Lung (tissue), 11 donors: ENCODE measurements at regions not wholly inside any gene's neighbourhood (a gene's known extent, or its start where the extent isn't known, plus 50 kb on each side); places are given as distances from the start of the nearest gene placed in this dataset.

Source experiments
- ATAC-seq: fragments of 200-7000 bp; cut with Tn5 transposase; one replicate; pipeline ENCODE4 v1.9.1; 2020; ENCODE audit warnings: moderate number of reproducible peaks; ENCODE audit not compliant: insufficient read depth, low FRiP score
- DNase-seq, 3 donors: peaks; one replicate each; pipeline ENCODE4 v3.0.0-alpha.2; 2013 to 2017
- H3K27ac ChIP-seq, 2 donors: one replicate each; pipeline ENCODE4 v1.5.1; 2013; ENCODE audit warnings: mild to moderate bottlenecking in 2 of 2, moderate library complexity in 2 of 2, control low read depth in 1 of 2, inconsistent platforms in 1 of 2, low read depth in 1 of 2, low read length in 1 of 2
- H3K27me3 ChIP-seq, 3 donors: one replicate each; pipeline ENCODE4 v1.5.1; 2013; ENCODE audit warnings: low read length in 2 of 3; ENCODE audit not compliant: control insufficient read depth in 3 of 3, insufficient read depth in 3 of 3
- H3K36me3 ChIP-seq, 4 donors: one replicate each; pipeline ENCODE4 v1.5.1; 2013; ENCODE audit warnings: low read length in 4 of 4, mild to moderate bottlenecking in 1 of 4, moderate library complexity in 1 of 4; ENCODE audit not compliant: control insufficient read depth in 4 of 4, insufficient read depth in 4 of 4
- H3K4me1 ChIP-seq, 5 donors: one replicate each; pipeline ENCODE4 v1.5.1; 2013; ENCODE audit warnings: low read length in 5 of 5, mild to moderate bottlenecking in 2 of 5, moderate library complexity in 1 of 5; ENCODE audit not compliant: control insufficient read depth in 5 of 5, insufficient read depth in 5 of 5
- H3K4me3 ChIP-seq: one replicate; pipeline ENCODE4 v1.5.1; 2013; ENCODE audit warnings: mild to moderate bottlenecking, control low read depth, moderate library complexity
- H3K9ac ChIP-seq, 2 donors: one replicate each; pipeline ENCODE4 v1.5.1; 2013; ENCODE audit warnings: low read length in 2 of 2, control low read depth in 1 of 2; ENCODE audit not compliant: insufficient read depth in 1 of 2
- H3K9me3 ChIP-seq, 4 donors: one replicate each; pipeline ENCODE4 v1.5.1; 2013; ENCODE audit warnings: low read length in 3 of 4, mild to moderate bottlenecking in 1 of 4, moderate library complexity in 1 of 4; ENCODE audit not compliant: control insufficient read depth in 4 of 4, insufficient read depth in 3 of 4
- WGBS, 2 donors: extraction: QIAGEN DNeasy Blood & Tissue Kit; methylation state at CpG; one replicate each; pipeline ENCODE4 v1.1.7; 2013; 5-methylcytosine and 5-hydroxymethylcytosine counted together
- TF ChIP-seq, protein P1 (sequence below): IDR thresholded peaks from 2 replicates; pipeline ENCODE4 v1.5.1; 2012; ENCODE audit warnings: mild to moderate bottlenecking; ENCODE audit errors: control extremely low read depth, extremely low read depth
- donor health status: control.
- donor health status: control.
- donor health status: Bipolar disorder and iron deficiency.
- donor health status: healthy.
- donor health status: DM: yes; HTN: yes; CAD: no.

DNA sequence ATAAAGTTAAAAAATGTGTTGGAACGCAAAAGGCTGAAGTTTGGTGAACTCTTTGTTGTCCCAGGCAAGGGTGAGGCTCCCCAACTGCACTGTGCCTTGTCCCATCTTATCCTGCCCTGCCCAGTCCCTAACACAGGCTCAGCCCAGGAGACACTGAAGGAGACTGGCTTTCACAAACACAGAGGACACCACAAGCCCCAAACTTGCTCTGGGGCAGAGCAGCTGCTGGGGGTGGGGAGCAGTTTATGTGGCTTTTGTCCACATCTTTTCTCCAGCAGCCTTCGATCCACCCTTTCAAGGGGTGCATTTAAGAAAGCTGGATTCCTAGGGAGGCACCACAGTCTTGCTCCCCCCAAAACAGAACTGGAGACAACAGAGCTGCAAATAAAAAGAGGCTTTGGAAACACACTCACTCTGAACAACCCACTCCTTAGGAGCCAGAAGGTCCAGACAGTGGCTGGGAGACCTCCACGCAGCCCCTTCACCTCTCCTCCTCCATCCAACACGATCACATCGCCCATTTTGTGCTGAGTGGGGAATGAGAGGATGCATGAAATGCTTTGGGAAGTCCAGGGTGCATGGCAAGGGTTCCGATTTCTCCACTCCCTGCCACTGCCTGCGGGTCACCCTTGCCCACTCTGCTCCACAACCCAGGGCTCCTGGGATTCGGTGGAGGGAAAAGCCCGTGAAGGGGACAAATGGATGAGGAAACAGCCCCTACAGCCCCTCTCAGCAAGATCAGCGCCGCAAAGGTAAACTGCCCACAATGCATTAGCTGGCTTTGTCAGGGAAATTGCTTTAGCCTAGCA, 260.5 kb upstream of the TLE3 start:
- DNase-seq, result peak in 1 of 3 donors; percentile 5

DNA sequence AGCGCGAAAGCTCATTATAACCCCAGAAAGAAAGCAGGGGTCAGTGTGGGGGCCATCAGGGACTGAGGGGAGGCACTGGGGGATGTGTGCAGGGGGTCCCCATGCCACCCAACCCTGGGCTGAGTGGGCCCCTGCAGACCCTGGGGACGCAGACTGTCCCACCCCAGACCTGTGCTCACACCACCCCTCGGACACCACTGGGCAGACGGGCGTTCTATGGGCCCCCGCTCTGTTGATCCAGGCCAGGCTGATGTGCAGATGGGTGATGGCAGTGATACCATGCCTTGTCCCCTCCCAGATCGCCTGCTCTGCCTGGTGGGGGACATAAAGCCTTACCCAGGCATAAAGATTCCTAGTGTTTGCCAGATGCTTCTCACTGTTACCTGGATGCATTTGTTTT, 259.7 kb upstream of the TLE3 start:
- Histone ChIP-seq H3K4me1 (peaks cover 0 to 6% (median 0%) of the 10 kb centered on the region in 5 donors), H3K4me3 (no peak overlapping the region), H3K9ac (no peak overlapping the region), H3K27me3 (no peaks in the 10 kb centered on the region), H3K27ac (no peak overlapping the region), H3K9me3 (no peaks in the 10 kb centered on the region), H3K36me3 (no peaks in the 10 kb centered on the region)
- TF ChIP-seq, protein P1, sequence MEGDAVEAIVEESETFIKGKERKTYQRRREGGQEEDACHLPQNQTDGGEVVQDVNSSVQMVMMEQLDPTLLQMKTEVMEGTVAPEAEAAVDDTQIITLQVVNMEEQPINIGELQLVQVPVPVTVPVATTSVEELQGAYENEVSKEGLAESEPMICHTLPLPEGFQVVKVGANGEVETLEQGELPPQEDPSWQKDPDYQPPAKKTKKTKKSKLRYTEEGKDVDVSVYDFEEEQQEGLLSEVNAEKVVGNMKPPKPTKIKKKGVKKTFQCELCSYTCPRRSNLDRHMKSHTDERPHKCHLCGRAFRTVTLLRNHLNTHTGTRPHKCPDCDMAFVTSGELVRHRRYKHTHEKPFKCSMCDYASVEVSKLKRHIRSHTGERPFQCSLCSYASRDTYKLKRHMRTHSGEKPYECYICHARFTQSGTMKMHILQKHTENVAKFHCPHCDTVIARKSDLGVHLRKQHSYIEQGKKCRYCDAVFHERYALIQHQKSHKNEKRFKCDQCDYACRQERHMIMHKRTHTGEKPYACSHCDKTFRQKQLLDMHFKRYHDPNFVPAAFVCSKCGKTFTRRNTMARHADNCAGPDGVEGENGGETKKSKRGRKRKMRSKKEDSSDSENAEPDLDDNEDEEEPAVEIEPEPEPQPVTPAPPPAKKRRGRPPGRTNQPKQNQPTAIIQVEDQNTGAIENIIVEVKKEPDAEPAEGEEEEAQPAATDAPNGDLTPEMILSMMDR, result no peak
- DNase-seq (peak in 1 of 3 donors; percentile 2), ATAC-seq (no peak)
- 97 to 98% methylated on average over 8 of the region's 8 CpGs for WGBS, 2 donors

More for the DNA sequence above, 260.5 kb upstream of the TLE3 start:
- Histone ChIP-seq H3K9ac (no peak overlapping the region), H3K4me1 (peaks cover 0 to 6% (median 0%) of the 10 kb centered on the region in 5 donors), H3K27me3 (no peaks in the 10 kb centered on the region), H3K36me3 (no peaks in the 10 kb centered on the region), H3K4me3 (no peak overlapping the region), H3K9me3 (no peaks in the 10 kb centered on the region), H3K27ac (no peak overlapping the region)
- 93 to 97% methylated on average over 11 of the region's 11 CpGs for WGBS, 2 donors
- TF ChIP-seq, protein P1, result no peak
- no peak for ATAC-seq

DNA sequence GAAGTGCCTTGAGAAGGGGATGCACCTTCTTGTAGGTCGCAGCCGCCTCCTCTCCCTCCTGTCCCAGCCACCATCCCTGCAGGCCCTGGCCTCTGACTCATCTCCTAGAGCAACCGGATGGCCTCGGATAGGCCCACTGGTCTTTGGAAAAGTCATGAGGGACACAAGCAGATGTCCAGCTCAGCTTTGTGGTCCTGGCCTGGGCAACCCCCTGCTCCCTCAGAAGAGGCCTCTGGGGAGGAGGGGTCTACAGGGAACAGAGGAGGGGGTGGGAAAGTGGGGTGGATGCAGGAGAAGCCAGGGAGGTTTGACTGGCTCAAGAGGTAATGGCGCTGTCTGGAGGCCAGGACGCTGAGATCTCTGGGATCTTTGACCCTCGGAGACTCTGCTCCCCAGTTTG, 259.2 kb upstream of the TLE3 start:
- TF ChIP-seq, protein P1, result no peak

More for the DNA sequence above, 259.2 kb upstream of the TLE3 start:
- Histone ChIP-seq H3K27me3 (peaks cover 0 to 4% (median 0%) of the 10 kb centered on the region in 3 donors), H3K27ac (no peak overlapping the region), H3K4me3 (no peak overlapping the region), H3K9me3 (no peaks in the 10 kb centered on the region), H3K9ac (no peak overlapping the region), H3K4me1 (peaks cover 0 to 6% (median 0%) of the 10 kb centered on the region in 5 donors), H3K36me3 (no peaks in the 10 kb centered on the region)
- ATAC-seq, result no peak
- DNase-seq, result peak in 1 of 3 donors; percentile 11
- WGBS, 2 donors, result 95 to 96% methylated on average over 7 of the region's 7 CpGs
